NB4 (cell line): ENCODE measurements at regions not wholly inside any gene's neighbourhood (a gene's known extent, or its start where the extent isn't known, plus 50 kb on each side); places are given as distances from the start of the nearest gene placed in this dataset.

ENCODE experiments used
- DNase-seq: peaks from one replicate; pipeline ENCODE4 v3.0.0; 2010; ENCODE audit warnings: low read depth
- H3K4me3 ChIP-seq: one replicate; pipeline ENCODE4 v1.5.1; 2011; ENCODE audit warnings: mild to moderate bottlenecking, low read depth, low read length, moderate library complexity
- CTCF ChIP-seq: IDR thresholded peaks from one replicate; pipeline ENCODE4 v1.5.1; 2012; ENCODE audit warnings: low read depth, low read length
- MAX ChIP-seq: IDR thresholded peaks from 2 replicates; pipeline ENCODE4 v1.6.1; 2011; ENCODE audit warnings: low read depth, low read length
- MYC ChIP-seq: IDR thresholded peaks from 2 replicates; pipeline ENCODE4 v1.6.1; 2011; ENCODE audit warnings: low read depth, low read length
- POLR2A ChIP-seq: IDR thresholded peaks from 2 replicates; pipeline ENCODE4 v1.6.1; 2011; ENCODE audit warnings: mild to moderate bottlenecking; ENCODE audit not compliant: insufficient read length; ENCODE audit errors: extremely low read depth

- no peak for TF ChIP-seq MAX
- TF ChIP-seq POLR2A, result no peak
- no peak for TF ChIP-seq MYC
- no peak for TF ChIP-seq CTCF
- H3K4me3 ChIP-seq, result no peak overlapping the region
- no peak for DNase-seq
Observed at GRCh38 chr4:43716721-43717395, 731.8 kb downstream of the KCTD8 start.

GRCh38 chr4:43718369-43718768 is 730.2 kb downstream of the KCTD8 start:
- DNase-seq, result peak; percentile 5
- TF ChIP-seq MAX (no peak), POLR2A (no peak), CTCF (no peak), MYC (no peak)
- H3K4me3 ChIP-seq, result no peak overlapping the region

- DNase-seq, result no peak
- no peak for TF ChIP-seq CTCF
- no peak for TF ChIP-seq MYC
- no peak for TF ChIP-seq MAX
- TF ChIP-seq POLR2A, result no peak
- H3K4me3 ChIP-seq, result no peak overlapping the region
Observed at GRCh38 chr4:43732829-43733426, 715.7 kb downstream of the KCTD8 start.

- H3K4me3 ChIP-seq, result no peak overlapping the region
- no peak for DNase-seq
- no peak for TF ChIP-seq MYC
- TF ChIP-seq CTCF, result no peak
- TF ChIP-seq MAX, result no peak
- TF ChIP-seq POLR2A, result no peak
Observed at GRCh38 chr4:43742083-43742482, 706.5 kb downstream of the KCTD8 start.

- no peak overlapping the region for H3K4me3 ChIP-seq
- no peak for TF ChIP-seq CTCF
- TF ChIP-seq POLR2A, result no peak
- TF ChIP-seq MAX, result no peak
- no peak for TF ChIP-seq MYC
- DNase-seq, result no peak
Observed at GRCh38 chr4:43754566-43754965, 694.0 kb downstream of the KCTD8 start.
